ENCODE measurements at regions not wholly inside any gene's neighbourhood (a gene's known extent, or its start where the extent isn't known, plus 50 kb on each side); places are given as distances from the start of the nearest gene placed in this dataset.

- Histone ChIP-seq H4K8ac (ENCODE audit: extremely low read depth, insufficient read depth, low read length) (no peak overlapping the region), H3K4me3 (ENCODE audit: extremely low read depth in 1 of 4, insufficient read depth in 2 of 4, low read depth in 3 of 4, low read length in 4 of 4) (no peak overlapping the region), H3K36me3 (ENCODE audit: control insufficient read depth in 2 of 4, insufficient read depth in 4 of 4, low read length in 3 of 4) (no peaks in the 10 kb centered on the region), H3K23ac (ENCODE audit: insufficient read length) (no peak overlapping the region), H4K20me1 (replicated peaks in 1 of 2; ENCODE audit: control insufficient read depth in 1 of 2, insufficient read depth in 2 of 2, low read length in 2 of 2) (no peaks in the 10 kb centered on the region), H3K27me3 (replicated peaks in 1 of 4; ENCODE audit: control insufficient read depth in 3 of 4, extremely low read depth in 1 of 4, insufficient read depth in 3 of 4, low read length in 3 of 4) (no peaks in the 10 kb centered on the region), H3K4me1 (replicated peaks in 1 of 4; ENCODE audit: control insufficient read depth in 3 of 4, insufficient read depth in 4 of 4, low read length in 3 of 4) (no peaks in the 10 kb centered on the region), H3K4ac (replicated peaks; ENCODE audit: insufficient read length, low read depth, low read length) (no peak overlapping the region), H2AFZ (ENCODE audit: low read length) (no peak overlapping the region), H4K5ac (ENCODE audit: insufficient read length, low read depth, low read length) (no peak overlapping the region), H3K79me2 (ENCODE audit: control insufficient read depth in 1 of 2, insufficient read depth in 2 of 2, low read length in 2 of 2) (no peaks in the 10 kb centered on the region), H2BK20ac (ENCODE audit: low read length) (no peak overlapping the region), H2BK5ac (ENCODE audit: low read depth, low read length) (no peak overlapping the region), H3K4me2 (ENCODE audit: insufficient read depth in 1 of 2, low read depth in 2 of 2, low read length in 2 of 2) (no peak overlapping the region), H3K56ac (replicated peaks; ENCODE audit: insufficient read length, low read depth, low read length) (no peak overlapping the region), H3K23me2 (ENCODE audit: low read depth, low read length) (no peaks in the 10 kb centered on the region), H3K14ac (ENCODE audit: insufficient read length) (no peak overlapping the region), H3K9me3 (ENCODE audit: insufficient read depth in 2 of 2, low read depth in 1 of 2, low read length in 1 of 2) (no peaks in the 10 kb centered on the region), H3K9ac (replicated peaks in 1 of 4; ENCODE audit: extremely low read depth in 1 of 4, low read depth in 3 of 4, low read length in 3 of 4) (no peak overlapping the region), H4K91ac (replicated peaks; ENCODE audit: insufficient read length, low read length) (no peak overlapping the region), H2BK120ac (replicated peaks; ENCODE audit: low read depth, low read length) (no peak overlapping the region), H2AK5ac (ENCODE audit: low read depth, low read length) (no peak overlapping the region), H3K79me1 (ENCODE audit: low read depth, low read length) (no peaks in the 10 kb centered on the region), H2BK12ac (ENCODE audit: low read depth, low read length) (no peak overlapping the region), H3K27ac (ENCODE audit: low read depth, low read length) (no peak overlapping the region), H2BK15ac (ENCODE audit: low read length) (no peak overlapping the region), H3K18ac (ENCODE audit: extremely low read depth, low read length) (no peak overlapping the region)
- ChIA-PET POLR2A (ENCODE audit: partially characterized antibody) (no interaction called here), CTCF (ENCODE audit: partially characterized antibody) (interaction anchor here (1.4 kb wide), 1 partner anchor 232 kb away, joined by 7 read pairs; no protein-coding TSS in a partner anchor)
- FAIRE-seq (no peak), DNase-seq (ENCODE audit: low read depth in 1 of 2, low spot score in 2 of 2) (no peak)
- 78% methylated on average over 2 of the region's 2 CpGs; no CpG with 5 or more reads in 1 of the 2 experiments for WGBS, 2 experiments (ENCODE audit: extremely low coverage in 1 of 2, insufficient coverage in 1 of 2, insufficient read length in 1 of 2, insufficient replicate concordance in 2 of 2, low coverage in 1 of 2, low lambda C conversion rate in 2 of 2, missing lambda C conversion rate in 1 of 2)
- TF ChIP-seq RAD21 (IDR thresholded peaks at IDR 0.05 in 1 of 2, conservative IDR thresholded peaks at IDR 0.05 in 1 of 2; ENCODE audit: low read depth in 2 of 2, low read length in 2 of 2) = no peak
- TF ChIP-seq SIN3A (conservative IDR thresholded peaks at IDR 0.05 in 1 of 2, IDR thresholded peaks at IDR 0.05 in 1 of 2; ENCODE audit: low read depth in 1 of 2, low read length in 2 of 2) = no peak
- no peak for TF ChIP-seq EZH2 (IDR thresholded peaks at IDR 0.05; ENCODE audit: low read depth, low read length, severe bottlenecking)
- no peak for TF ChIP-seq SIRT6 (IDR thresholded peaks at IDR 0.05; ENCODE audit: low read length)
- no peak for TF ChIP-seq ATF3 (IDR thresholded peaks at IDR 0.05; ENCODE audit: insufficient read depth, low read depth, low read length)
- TF ChIP-seq KDM1A (IDR thresholded peaks at IDR 0.05; ENCODE audit: borderline replicate concordance, low read length) = no peak
- TF ChIP-seq USF2 (IDR thresholded peaks at IDR 0.05; ENCODE audit: low read length) = no peak
- TF ChIP-seq POLR2AphosphoS5 (IDR thresholded peaks at IDR 0.05; ENCODE audit: low read depth, low read length) = no peak
- no peak for TF ChIP-seq CHD1 (IDR thresholded peaks at IDR 0.05; ENCODE audit: low read depth, low read length)
- TF ChIP-seq SUZ12 (IDR thresholded peaks at IDR 0.05; ENCODE audit: low read length) = no peak
- no peak for TF ChIP-seq SP4 (IDR thresholded peaks at IDR 0.05; ENCODE audit: low read length)
- TF ChIP-seq CEBPB (IDR thresholded peaks at IDR 0.05; ENCODE audit: low read depth, low read length) = no peak
These were observed 752.3 kb downstream of the EPHA3 start for GRCh38 chr3:89859757-89860156.

Data from H1 (cell line).